GM12878 (cell line): ENCODE measurements at regions not wholly inside any gene's neighbourhood (a gene's known extent, or its start where the extent isn't known, plus 50 kb on each side); places are given as distances from the start of the nearest gene placed in this dataset.

ENCODE experiments used
- ATAC-seq: fragments of 200-7000 bp; cut with Tn5 transposase; 3 replicates; pipeline ENCODE4 v1.9.1; 2020; ENCODE audit warnings: mild to moderate bottlenecking, moderate library complexity
- BruUV-seq: library from RNA; stranded (reverse); fragments of 400-500 nt; replicated peaks from 2 replicates; lab custom pipeline; 2021; lab: Mats Ljungman, UMichigan
- CTCF ChIA-PET: fragments of 300-600 bp; sonication (Branson Sonifier 250); formaldehyde crosslinking; extraction: SDS; loops from one replicate; lab custom pipeline; 2021; ENCODE audit warnings: inconsistent platforms; lab: Yijun Ruan, JAX
- POLR2A ChIA-PET: fragments of 350-600 bp; formaldehyde crosslinking; extraction: SDS; loops from one replicate; lab custom pipeline; 2021; ENCODE audit warnings: inconsistent platforms; lab: Charles Lee
- RAD21 ChIA-PET: fragments of 300-600 bp; sonication (Branson Sonifier 250); formaldehyde crosslinking; loops from one replicate; lab custom pipeline; 2023; ENCODE audit warnings: antibody characterized with exemption; ENCODE audit not compliant: unreplicated experiment; lab: Charles Lee
- SMC1A ChIA-PET: fragments of 300-600 bp; sonication (Branson Sonifier 250); formaldehyde crosslinking; loops from one replicate; lab custom pipeline; 2023; ENCODE audit not compliant: unreplicated experiment, uncharacterized antibody; lab: Charles Lee
- DNase-seq: peaks from one replicate; pipeline ENCODE4 v3.0.0-alpha.2; 2011; ENCODE audit warnings: low read depth, low spot score
- FAIRE-seq: peaks from 3 replicates; lab custom pipeline; 2011; peaks lifted over from hg19 to GRCh38; lab: Jason Lieb, UNC
- H2AFZ ChIP-seq: 2 replicates; pipeline ENCODE4 v1.6.0; 2011; ENCODE audit warnings: low read depth, low read length, control low read depth; ENCODE audit not compliant: control insufficient read depth
- H3K27ac ChIP-seq: 2 replicates; pipeline ENCODE4 v1.5.1; 2011; ENCODE audit warnings: control low read depth; ENCODE audit not compliant: control insufficient read depth, insufficient read depth
- H3K27me3 ChIP-seq, 2 experiments: replicated peaks in 1 of 2; 2 replicates each; pipeline versions ENCODE4 v1.6.0 to v1.6.1; 2011; ENCODE audit warnings: low read length in 1 of 2; ENCODE audit not compliant: control insufficient read depth in 2 of 2, insufficient read depth in 2 of 2
- H3K36me3 ChIP-seq, 2 experiments: 2 replicates each; pipeline ENCODE4 v1.5.1; 2011; ENCODE audit warnings: low read length in 1 of 2; ENCODE audit not compliant: control insufficient read depth in 2 of 2, insufficient read depth in 2 of 2
- H3K4me1 ChIP-seq: 2 replicates; pipeline ENCODE4 v1.6.1; 2011; ENCODE audit warnings: mild to moderate bottlenecking, low read length, moderate library complexity, mixed read lengths; ENCODE audit not compliant: control insufficient read depth, insufficient read depth
- H3K4me2 ChIP-seq: 2 replicates; pipeline ENCODE4 v1.6.0; 2011; ENCODE audit warnings: control low read depth; ENCODE audit not compliant: control insufficient read depth, insufficient read depth
- H3K4me3 ChIP-seq: fragments of 200-600 bp; sonication (generic); 2 replicates; pipeline ENCODE4 v1.5.1; 2016
- H3K79me2 ChIP-seq: 2 replicates; pipeline ENCODE4 v1.6.0; 2011; ENCODE audit warnings: low read length; ENCODE audit not compliant: control insufficient read depth, insufficient read depth
- H3K9ac ChIP-seq: 2 replicates; pipeline ENCODE4 v1.8.0; 2011; ENCODE audit warnings: low read length, control low read depth, mixed read lengths; ENCODE audit not compliant: control insufficient read depth, insufficient read depth
- H3K9me3 ChIP-seq: replicated peaks from 3 replicates; pipeline ENCODE4 v1.5.1; 2011; ENCODE audit warnings: mild to moderate bottlenecking, low read length; ENCODE audit not compliant: control insufficient read depth, insufficient read depth
- H4K20me1 ChIP-seq: 2 replicates; pipeline ENCODE4 v1.6.0; 2011; ENCODE audit not compliant: control insufficient read depth, insufficient read depth
- BCL3 ChIP-seq: IDR thresholded peaks from 2 replicates; pipeline ENCODE4 v1.6.1; 2011; ENCODE audit warnings: borderline replicate concordance, low read depth, mild to moderate bottlenecking, moderate library complexity, low read length; ENCODE audit not compliant: insufficient read depth, poor library complexity, severe bottlenecking
- NKRF ChIP-seq: fragments of 450-650 bp; conservative IDR thresholded peaks from 2 replicates; pipeline ENCODE4 v1.6.1; 2017; ENCODE audit warnings: mild to moderate bottlenecking, moderate library complexity
- TBL1XR1 ChIP-seq: IDR thresholded peaks from 2 replicates; pipeline ENCODE4 v1.6.1; 2012; ENCODE audit warnings: low read depth, low read length, improper control_type of control experiment
- ZBED1 ChIP-seq: IDR thresholded peaks from 2 replicates; pipeline ENCODE4 v1.6.1; 2016; ENCODE audit warnings: borderline replicate concordance
- WGBS: methylation state at CpG from one replicate; pipeline ENCODE4 v1.1.6; 2016; ENCODE audit warnings: low lambda C conversion rate; ENCODE audit not compliant: insufficient replicate concordance, insufficient coverage; ENCODE audit errors: missing lambda C conversion rate; 5-methylcytosine and 5-hydroxymethylcytosine counted together
- in situ Hi-C: fragments of 300-500 bp; cut with MboI; formaldehyde crosslinking; loops from 9 replicates; pipeline ENCODE4 v1.14.3; 2018; ENCODE audit warnings: mixed read lengths
- intact Hi-C: fragments of 100-400 bp; cut with micrococcal nuclease; formaldehyde crosslinking; loops from one replicate; pipeline ENCODE4 v1.14.2; 2022; ENCODE audit not compliant: unreplicated experiment

GRCh38 chr22:46079093-46079860 is 71.0 kb upstream of the PPARA start:
- CTCF ChIA-PET = no interaction called here
- in situ Hi-C loops = no loop called here

More at GRCh38 chr22:46079093-46079860, 71.0 kb upstream of the PPARA start:
- no peaks in the 10 kb centered on the region for H4K20me1 ChIP-seq
- no peaks in the 10 kb centered on the region for H3K9me3 ChIP-seq
- intact Hi-C loops = no loop called here
- 98% methylated on average over 21 of the region's 21 CpGs for WGBS
- SMC1A ChIA-PET = no interaction called here
- no peaks in the 10 kb centered on the region for H3K27me3 ChIP-seq
- no peak overlapping the region for H3K27ac ChIP-seq
- no peak overlapping the region for H2AFZ ChIP-seq
- RAD21 ChIA-PET = no interaction called here
- no peak overlapping the region for H3K9ac ChIP-seq
- no peaks in the 10 kb centered on the region for H3K4me1 ChIP-seq
- POLR2A ChIA-PET = no interaction called here
- TF ChIP-seq NKRF (no peak), BCL3 (no peak), ZBED1 (no peak), TBL1XR1 (no peak)
- TF ChIP-seq, all 136 proteins: peak for 0
- Histone ChIP-seq H3K4me2 (no peak overlapping the region), H3K4me3 (no peak overlapping the region), H3K79me2 (peaks cover 9% of the 10 kb centered on the region), H3K36me3 (no peaks in the 10 kb centered on the region)
- FAIRE-seq (no peak), DNase-seq (no peak), ATAC-seq (no peak)
- no TSS peak for BruUV-seq
